GM12878 (cell line): ENCODE measurements at regions not wholly inside any gene's neighbourhood (a gene's known extent, or its start where the extent isn't known, plus 50 kb on each side); places are given as distances from the start of the nearest gene placed in this dataset.

Experiments
- ATAC-seq: fragments of 200-7000 bp; cut with Tn5 transposase; 3 replicates; pipeline ENCODE4 v1.9.1; 2020; ENCODE audit warnings: mild to moderate bottlenecking, moderate library complexity
- BruUV-seq: library from RNA; stranded (reverse); fragments of 400-500 nt; replicated peaks from 2 replicates; lab custom pipeline; 2021; lab: Mats Ljungman, UMichigan
- CTCF ChIA-PET: fragments of 300-600 bp; sonication (Branson Sonifier 250); formaldehyde crosslinking; extraction: SDS; loops from one replicate; lab custom pipeline; 2021; ENCODE audit warnings: inconsistent platforms; lab: Yijun Ruan, JAX
- POLR2A ChIA-PET: fragments of 350-600 bp; formaldehyde crosslinking; extraction: SDS; loops from one replicate; lab custom pipeline; 2021; ENCODE audit warnings: inconsistent platforms; lab: Charles Lee
- RAD21 ChIA-PET: fragments of 300-600 bp; sonication (Branson Sonifier 250); formaldehyde crosslinking; loops from one replicate; lab custom pipeline; 2023; ENCODE audit warnings: antibody characterized with exemption; ENCODE audit not compliant: unreplicated experiment; lab: Charles Lee
- SMC1A ChIA-PET: fragments of 300-600 bp; sonication (Branson Sonifier 250); formaldehyde crosslinking; loops from one replicate; lab custom pipeline; 2023; ENCODE audit not compliant: unreplicated experiment, uncharacterized antibody; lab: Charles Lee
- DNase-seq: peaks from one replicate; pipeline ENCODE4 v3.0.0-alpha.2; 2011; ENCODE audit warnings: low read depth, low spot score
- FAIRE-seq: peaks from 3 replicates; lab custom pipeline; 2011; peaks lifted over from hg19 to GRCh38; lab: Jason Lieb, UNC
- H2AFZ ChIP-seq: 2 replicates; pipeline ENCODE4 v1.6.0; 2011; ENCODE audit warnings: low read depth, low read length, control low read depth; ENCODE audit not compliant: control insufficient read depth
- H3K27ac ChIP-seq: 2 replicates; pipeline ENCODE4 v1.5.1; 2011; ENCODE audit warnings: control low read depth; ENCODE audit not compliant: control insufficient read depth, insufficient read depth
- H3K27me3 ChIP-seq, 2 experiments: replicated peaks in 1 of 2; 2 replicates each; pipeline versions ENCODE4 v1.6.0 to v1.6.1; 2011; ENCODE audit warnings: low read length in 1 of 2; ENCODE audit not compliant: control insufficient read depth in 2 of 2, insufficient read depth in 2 of 2
- H3K36me3 ChIP-seq, 2 experiments: 2 replicates each; pipeline ENCODE4 v1.5.1; 2011; ENCODE audit warnings: low read length in 1 of 2; ENCODE audit not compliant: control insufficient read depth in 2 of 2, insufficient read depth in 2 of 2
- H3K4me1 ChIP-seq: 2 replicates; pipeline ENCODE4 v1.6.1; 2011; ENCODE audit warnings: mild to moderate bottlenecking, low read length, moderate library complexity, mixed read lengths; ENCODE audit not compliant: control insufficient read depth, insufficient read depth
- H3K4me2 ChIP-seq: 2 replicates; pipeline ENCODE4 v1.6.0; 2011; ENCODE audit warnings: control low read depth; ENCODE audit not compliant: control insufficient read depth, insufficient read depth
- H3K4me3 ChIP-seq: fragments of 200-600 bp; sonication (generic); 2 replicates; pipeline ENCODE4 v1.5.1; 2016
- H3K79me2 ChIP-seq: 2 replicates; pipeline ENCODE4 v1.6.0; 2011; ENCODE audit warnings: low read length; ENCODE audit not compliant: control insufficient read depth, insufficient read depth
- H3K9ac ChIP-seq: 2 replicates; pipeline ENCODE4 v1.8.0; 2011; ENCODE audit warnings: low read length, control low read depth, mixed read lengths; ENCODE audit not compliant: control insufficient read depth, insufficient read depth
- H3K9me3 ChIP-seq: replicated peaks from 3 replicates; pipeline ENCODE4 v1.5.1; 2011; ENCODE audit warnings: mild to moderate bottlenecking, low read length; ENCODE audit not compliant: control insufficient read depth, insufficient read depth
- H4K20me1 ChIP-seq: 2 replicates; pipeline ENCODE4 v1.6.0; 2011; ENCODE audit not compliant: control insufficient read depth, insufficient read depth
- CHD1 ChIP-seq: IDR thresholded peaks from 2 replicates; pipeline ENCODE4 v1.6.1; 2012; ENCODE audit warnings: low read depth, low read length, improper control_type of control experiment
- E4F1 ChIP-seq: fragments of 450-650 bp; IDR thresholded peaks from 2 replicates; pipeline ENCODE4 v1.6.1; 2018; ENCODE audit warnings: borderline replicate concordance, mild to moderate bottlenecking; ENCODE audit not compliant: partially characterized antibody
- PKNOX1 ChIP-seq: fragments of 450-650 bp; IDR thresholded peaks from 2 replicates; pipeline ENCODE4 v1.6.1; 2016; ENCODE audit warnings: mild to moderate bottlenecking
- PML ChIP-seq: IDR thresholded peaks from 2 replicates; pipeline ENCODE4 v1.6.1; 2012; ENCODE audit warnings: low read length, inconsistent platforms
- POLR2AphosphoS5 ChIP-seq: IDR thresholded peaks from 2 replicates; pipeline ENCODE4 v1.6.1; 2011; ENCODE audit warnings: mild to moderate bottlenecking, low read length, inconsistent platforms
- RB1 ChIP-seq: fragments of 450-650 bp; formaldehyde crosslinking; IDR thresholded peaks from 2 replicates; pipeline ENCODE4 v1.6.1; 2017; ENCODE audit warnings: mild to moderate bottlenecking, borderline replicate concordance
- SPI1 ChIP-seq: IDR thresholded peaks from 2 replicates; pipeline ENCODE4 v1.6.1; 2011; ENCODE audit warnings: low read depth, mild to moderate bottlenecking, low read length, moderate library complexity, borderline replicate concordance; ENCODE audit not compliant: insufficient read depth
- WGBS: methylation state at CpG from one replicate; pipeline ENCODE4 v1.1.6; 2016; ENCODE audit warnings: low lambda C conversion rate; ENCODE audit not compliant: insufficient replicate concordance, insufficient coverage; ENCODE audit errors: missing lambda C conversion rate; 5-methylcytosine and 5-hydroxymethylcytosine counted together
- in situ Hi-C: fragments of 300-500 bp; cut with MboI; formaldehyde crosslinking; loops from 9 replicates; pipeline ENCODE4 v1.14.3; 2018; ENCODE audit warnings: mixed read lengths
- intact Hi-C: fragments of 100-400 bp; cut with micrococcal nuclease; formaldehyde crosslinking; loops from one replicate; pipeline ENCODE4 v1.14.2; 2022; ENCODE audit not compliant: unreplicated experiment

- no peak overlapping the region for H3K27ac ChIP-seq
- ChIA-PET CTCF (no interaction called here), POLR2A (no interaction called here), RAD21 (no interaction called here), SMC1A (no interaction called here)
- H3K9ac ChIP-seq = no peak overlapping the region
- no peaks in the 10 kb centered on the region; the same call in 1 of the 2 replicates for H3K4me1 ChIP-seq
- in situ Hi-C loops = no loop called here
- no peaks in the 10 kb centered on the region for H4K20me1 ChIP-seq
- FAIRE-seq (no peak), ATAC-seq (no peak), DNase-seq (no peak)
- no peak overlapping the region for H3K4me3 ChIP-seq
- intact Hi-C loops = no loop called here
- H3K79me2 ChIP-seq = no peaks in the 10 kb centered on the region
- H2AFZ ChIP-seq = no peak overlapping the region
- no peak overlapping the region for H3K4me2 ChIP-seq
- H3K9me3 ChIP-seq = no peaks in the 10 kb centered on the region
- BruUV-seq = no TSS peak
- no peaks in the 10 kb centered on the region for H3K36me3 ChIP-seq
- WGBS = 31% methylated on average over 5 of the region's 5 CpGs
- H3K27me3 ChIP-seq = no peaks in the 10 kb centered on the region
- no peak for TF ChIP-seq POLR2AphosphoS5
- no peak for TF ChIP-seq CHD1
- no peak for TF ChIP-seq SPI1
- TF ChIP-seq PKNOX1 = no peak
- no peak for TF ChIP-seq RB1
- TF ChIP-seq E4F1 = no peak
- no peak for TF ChIP-seq PML
Measured at GRCh38 chr2:220670511-220670910, 901.6 kb downstream of the EPHA4 start.
